WTC11 (cell line): ENCODE measurements at regions not wholly inside any gene's neighbourhood (a gene's known extent, or its start where the extent isn't known, plus 50 kb on each side); places are given as distances from the start of the nearest gene placed in this dataset.

ENCODE experiments used
- ATAC-seq: fragments of 200-7000 bp; cut with Tn5 transposase; 2 replicates; pipeline ENCODE4 v1.10.0; 2021; ENCODE audit warnings: mild to moderate bottlenecking, moderate library complexity
- CTCF ChIA-PET: fragments of 300-600 bp; sonication (Branson Sonifier 250); formaldehyde crosslinking; loops from one replicate; lab custom pipeline; 2021; ENCODE audit warnings: antibody characterized with exemption; lab: Charles Lee
- POLR2A ChIA-PET: fragments of 350-600 bp; sonication (Branson Sonifier 250); formaldehyde crosslinking; loops from one replicate; lab custom pipeline; 2021; ENCODE audit warnings: antibody characterized with exemption; lab: Charles Lee
- DNase-seq: peaks from one replicate; pipeline ENCODE4 v3.0.0; 2021; ENCODE audit warnings: low spot score
- H3K27ac Mint-ChIP-seq: 2 replicates; pipeline ENCODE4 v1.8.0; 2021; ENCODE audit warnings: mixed read lengths
- H3K27me3 Mint-ChIP-seq: 2 replicates; pipeline ENCODE4 v1.8.0; 2021; ENCODE audit warnings: low read depth, mild to moderate bottlenecking, moderate library complexity, mixed read lengths
- H3K36me3 Mint-ChIP-seq: 2 replicates; pipeline ENCODE4 v1.8.0; 2021; ENCODE audit warnings: mixed read lengths
- H3K4me1 Mint-ChIP-seq: 2 replicates; pipeline ENCODE4 v1.8.0; 2022; ENCODE audit warnings: mixed read lengths
- H3K4me3 Mint-ChIP-seq: 2 replicates; pipeline ENCODE4 v1.8.0; 2021; ENCODE audit warnings: mild to moderate bottlenecking, moderate library complexity, mixed read lengths
- H3K9me3 Mint-ChIP-seq: 2 replicates; pipeline ENCODE4 v1.8.0; 2021; ENCODE audit warnings: mixed read lengths
- ATF1 ChIP-seq: sonication (generic); formaldehyde crosslinking; IDR thresholded peaks from 2 replicates; pipeline ENCODE4 v1.8.1; 2023; ENCODE audit warnings: mild to moderate bottlenecking, moderate library complexity, missing genetic modification reagents
- CBFB ChIP-seq: sonication (generic); formaldehyde crosslinking; IDR thresholded peaks from 2 replicates; pipeline ENCODE4 v1.8.1; 2022; ENCODE audit warnings: mild to moderate bottlenecking, low read depth, missing genetic modification reagents
- CREM ChIP-seq: sonication (generic); formaldehyde crosslinking; IDR thresholded peaks from 2 replicates; pipeline ENCODE4 v1.8.1; 2022; ENCODE audit warnings: mild to moderate bottlenecking, missing genetic modification reagents, moderate library complexity
- ETV6 ChIP-seq: sonication (generic); formaldehyde crosslinking; IDR thresholded peaks from 2 replicates; pipeline ENCODE4 v1.8.1; 2022; ENCODE audit warnings: mild to moderate bottlenecking, missing genetic modification reagents
- GRHL2 ChIP-seq: fragments of 250-450 bp; sonication (Bioruptor Pico); IDR thresholded peaks from 2 replicates; pipeline ENCODE4 v1.8.0; 2022; ENCODE audit warnings: mild to moderate bottlenecking, moderate library complexity; ENCODE audit not compliant: insufficient replicate concordance, severe bottlenecking
- GTF2I ChIP-seq: fragments of 250-450 bp; sonication (Bioruptor Pico); conservative IDR thresholded peaks from 2 replicates; pipeline ENCODE4 v1.4.0; 2021; ENCODE audit warnings: mild to moderate bottlenecking
- IRF2 ChIP-seq: sonication (generic); formaldehyde crosslinking; IDR thresholded peaks from 2 replicates; pipeline ENCODE4 v1.8.0; 2022; ENCODE audit warnings: low read depth, missing genetic modification reagents, borderline replicate concordance
- MYBL2 ChIP-seq: sonication (generic); formaldehyde crosslinking; IDR thresholded peaks from 2 replicates; pipeline ENCODE4 v1.8.1; 2023; ENCODE audit warnings: mild to moderate bottlenecking, moderate library complexity, missing genetic modification reagents
- NFYB ChIP-seq: sonication (generic); formaldehyde crosslinking; conservative IDR thresholded peaks from 2 replicates; pipeline ENCODE4 v1.8.0; 2022; ENCODE audit warnings: low read depth, missing genetic modification reagents
- NR2C2 ChIP-seq: sonication (generic); formaldehyde crosslinking; IDR thresholded peaks from 2 replicates; pipeline ENCODE4 v1.8.0; 2022; ENCODE audit warnings: mild to moderate bottlenecking, missing genetic modification reagents
- RORB ChIP-seq: fragments of 250-450 bp; sonication (Bioruptor Pico); IDR thresholded peaks from 2 replicates; pipeline ENCODE4 v1.9.0; 2021; ENCODE audit warnings: mild to moderate bottlenecking
- TEAD4 ChIP-seq: sonication (generic); formaldehyde crosslinking; IDR thresholded peaks from 2 replicates; pipeline ENCODE4 v1.8.0; 2022; ENCODE audit warnings: mild to moderate bottlenecking, missing genetic modification reagents
- ZNF138 ChIP-seq: sonication (generic); formaldehyde crosslinking; conservative IDR thresholded peaks from 2 replicates; pipeline ENCODE4 v1.8.1; 2022; ENCODE audit warnings: mild to moderate bottlenecking, moderate library complexity, missing genetic modification reagents
- ZNF396 ChIP-seq: fragments of 250-450 bp; sonication (Bioruptor Pico); IDR thresholded peaks from 2 replicates; pipeline ENCODE4 v1.8.0; 2021; ENCODE audit warnings: mild to moderate bottlenecking, moderate library complexity, borderline replicate concordance
- TF ChIP-seq, protein P1 (sequence below): sonication (generic); formaldehyde crosslinking; IDR thresholded peaks from 2 replicates; pipeline ENCODE4 v1.8.1; 2023; ENCODE audit warnings: mild to moderate bottlenecking, missing genetic modification reagents, moderate library complexity
- TF ChIP-seq, protein P2 (sequence below): sonication (generic); formaldehyde crosslinking; conservative IDR thresholded peaks from 2 replicates; pipeline ENCODE4 v1.8.1; 2022; ENCODE audit warnings: mild to moderate bottlenecking, missing genetic modification reagents
- TF ChIP-seq, protein P3 (sequence below): sonication (generic); formaldehyde crosslinking; conservative IDR thresholded peaks from 2 replicates; pipeline ENCODE4 v1.8.1; 2023; ENCODE audit warnings: mild to moderate bottlenecking, low read depth, missing genetic modification reagents, moderate library complexity
- TF ChIP-seq, protein P4 (sequence below): sonication (generic); formaldehyde crosslinking; IDR thresholded peaks from 2 replicates; pipeline ENCODE4 v1.8.1; 2022; ENCODE audit warnings: missing genetic modification reagents, borderline replicate concordance
- TF ChIP-seq, protein P5 (sequence below): sonication (generic); formaldehyde crosslinking; IDR thresholded peaks from 2 replicates; pipeline ENCODE4 v1.8.1; 2022; ENCODE audit warnings: mild to moderate bottlenecking, missing genetic modification reagents, moderate library complexity, borderline replicate concordance
- TF ChIP-seq, protein P6 (sequence below): fragments of 200-600 bp; IDR thresholded peaks from 2 replicates; pipeline ENCODE4 v1.8.0; 2022; ENCODE audit warnings: antibody characterized with exemption
- TF ChIP-seq, protein P7 (sequence below): fragments of 250-450 bp; sonication (Bioruptor Pico); IDR thresholded peaks from 2 replicates; pipeline ENCODE4 v1.9.0; 2021; ENCODE audit warnings: mild to moderate bottlenecking

DNA sequence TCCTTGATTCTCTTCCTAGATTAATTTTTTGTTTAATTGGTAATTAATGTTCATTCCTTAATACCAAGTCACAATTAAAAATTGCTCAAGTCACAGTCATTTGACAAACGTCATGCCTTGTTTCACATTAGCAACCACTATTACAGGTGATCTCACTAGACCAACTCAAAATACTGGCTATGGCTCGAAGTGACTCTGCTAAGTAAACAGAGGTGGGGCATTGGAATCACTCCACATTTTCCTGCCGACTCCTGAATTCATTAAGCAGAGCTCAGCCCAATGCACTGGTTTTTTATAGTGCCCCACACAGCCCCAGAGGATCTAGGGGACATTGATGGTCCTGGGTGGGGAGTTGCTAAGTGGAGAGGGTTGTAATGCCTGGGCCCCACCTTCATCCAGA lies 201.2 kb upstream of the NSMCE3 start (continued):
- TF ChIP-seq, protein P1, sequence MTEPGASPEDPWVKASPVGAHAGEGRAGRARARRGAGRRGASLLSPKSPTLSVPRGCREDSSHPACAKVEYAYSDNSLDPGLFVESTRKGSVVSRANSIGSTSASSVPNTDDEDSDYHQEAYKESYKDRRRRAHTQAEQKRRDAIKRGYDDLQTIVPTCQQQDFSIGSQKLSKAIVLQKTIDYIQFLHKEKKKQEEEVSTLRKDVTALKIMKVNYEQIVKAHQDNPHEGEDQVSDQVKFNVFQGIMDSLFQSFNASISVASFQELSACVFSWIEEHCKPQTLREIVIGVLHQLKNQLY (CRISPR knock-in tag), result no peak
- TF ChIP-seq ATF1 (CRISPR knock-in tag), result no peak
- TF ChIP-seq, protein P2, sequence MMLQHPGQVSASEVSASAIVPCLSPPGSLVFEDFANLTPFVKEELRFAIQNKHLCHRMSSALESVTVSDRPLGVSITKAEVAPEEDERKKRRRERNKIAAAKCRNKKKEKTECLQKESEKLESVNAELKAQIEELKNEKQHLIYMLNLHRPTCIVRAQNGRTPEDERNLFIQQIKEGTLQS (CRISPR knock-in tag), result no peak

DNA sequence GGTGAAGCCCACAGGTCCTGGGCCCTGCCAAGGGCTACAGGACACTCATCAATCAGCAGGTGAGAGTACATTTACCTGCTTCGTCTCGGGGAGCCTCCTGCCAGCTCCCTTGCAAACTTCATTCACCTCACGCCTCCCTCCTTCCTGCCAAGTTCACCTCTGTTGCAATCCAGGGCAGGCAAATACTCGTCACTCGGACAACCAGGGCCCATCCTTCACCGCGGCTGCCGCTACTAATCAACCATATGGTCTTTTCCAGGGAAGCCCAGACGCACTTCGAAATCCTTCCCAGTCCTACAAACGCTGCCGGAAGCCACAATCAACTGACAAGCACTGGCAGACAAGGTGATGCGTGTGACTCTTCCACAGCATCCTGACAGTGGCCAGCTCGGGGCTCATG lies 200.7 kb upstream of the NSMCE3 start:
- Mint-ChIP-seq H3K27me3 (no peaks in the 10 kb centered on the region), H3K9me3 (no peaks in the 10 kb centered on the region), H3K27ac (peak overlapping the region; percentile 73), H3K4me3 (no peak overlapping the region), H3K36me3 (no peaks in the 10 kb centered on the region)
- DNase-seq (no peak), ATAC-seq (no peak)
- CTCF ChIA-PET, result interaction anchor here (0.7 to 1.7 kb wide), 3 partner anchors 19 to 354 kb away, joined by 3 to 7 read pairs (median 5); no protein-coding TSS in a partner anchor
- POLR2A ChIA-PET, result no interaction called here
- TF ChIP-seq ETV6 (CRISPR knock-in tag), result no peak
- TF ChIP-seq, protein P3, sequence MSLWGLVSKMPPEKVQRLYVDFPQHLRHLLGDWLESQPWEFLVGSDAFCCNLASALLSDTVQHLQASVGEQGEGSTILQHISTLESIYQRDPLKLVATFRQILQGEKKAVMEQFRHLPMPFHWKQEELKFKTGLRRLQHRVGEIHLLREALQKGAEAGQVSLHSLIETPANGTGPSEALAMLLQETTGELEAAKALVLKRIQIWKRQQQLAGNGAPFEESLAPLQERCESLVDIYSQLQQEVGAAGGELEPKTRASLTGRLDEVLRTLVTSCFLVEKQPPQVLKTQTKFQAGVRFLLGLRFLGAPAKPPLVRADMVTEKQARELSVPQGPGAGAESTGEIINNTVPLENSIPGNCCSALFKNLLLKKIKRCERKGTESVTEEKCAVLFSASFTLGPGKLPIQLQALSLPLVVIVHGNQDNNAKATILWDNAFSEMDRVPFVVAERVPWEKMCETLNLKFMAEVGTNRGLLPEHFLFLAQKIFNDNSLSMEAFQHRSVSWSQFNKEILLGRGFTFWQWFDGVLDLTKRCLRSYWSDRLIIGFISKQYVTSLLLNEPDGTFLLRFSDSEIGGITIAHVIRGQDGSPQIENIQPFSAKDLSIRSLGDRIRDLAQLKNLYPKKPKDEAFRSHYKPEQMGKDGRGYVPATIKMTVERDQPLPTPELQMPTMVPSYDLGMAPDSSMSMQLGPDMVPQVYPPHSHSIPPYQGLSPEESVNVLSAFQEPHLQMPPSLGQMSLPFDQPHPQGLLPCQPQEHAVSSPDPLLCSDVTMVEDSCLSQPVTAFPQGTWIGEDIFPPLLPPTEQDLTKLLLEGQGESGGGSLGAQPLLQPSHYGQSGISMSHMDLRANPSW (CRISPR knock-in tag), result no peak
- TF ChIP-seq, protein P4, sequence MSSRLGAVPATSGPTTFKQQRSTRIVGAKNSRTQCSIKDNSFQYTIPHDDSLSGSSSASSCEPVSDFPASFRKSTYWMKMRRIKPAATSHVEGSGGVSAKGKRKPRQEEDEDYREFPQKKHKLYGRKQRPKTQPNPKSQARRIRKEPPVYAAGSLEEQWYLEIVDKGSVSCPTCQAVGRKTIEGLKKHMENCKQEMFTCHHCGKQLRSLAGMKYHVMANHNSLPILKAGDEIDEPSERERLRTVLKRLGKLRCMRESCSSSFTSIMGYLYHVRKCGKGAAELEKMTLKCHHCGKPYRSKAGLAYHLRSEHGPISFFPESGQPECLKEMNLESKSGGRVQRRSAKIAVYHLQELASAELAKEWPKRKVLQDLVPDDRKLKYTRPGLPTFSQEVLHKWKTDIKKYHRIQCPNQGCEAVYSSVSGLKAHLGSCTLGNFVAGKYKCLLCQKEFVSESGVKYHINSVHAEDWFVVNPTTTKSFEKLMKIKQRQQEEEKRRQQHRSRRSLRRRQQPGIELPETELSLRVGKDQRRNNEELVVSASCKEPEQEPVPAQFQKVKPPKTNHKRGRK, result no peak
- TF ChIP-seq, all 79 proteins: peak for 0
- peaks cover 30% of the 10 kb centered on the region for H3K4me1 Mint-ChIP-seq

DNA sequence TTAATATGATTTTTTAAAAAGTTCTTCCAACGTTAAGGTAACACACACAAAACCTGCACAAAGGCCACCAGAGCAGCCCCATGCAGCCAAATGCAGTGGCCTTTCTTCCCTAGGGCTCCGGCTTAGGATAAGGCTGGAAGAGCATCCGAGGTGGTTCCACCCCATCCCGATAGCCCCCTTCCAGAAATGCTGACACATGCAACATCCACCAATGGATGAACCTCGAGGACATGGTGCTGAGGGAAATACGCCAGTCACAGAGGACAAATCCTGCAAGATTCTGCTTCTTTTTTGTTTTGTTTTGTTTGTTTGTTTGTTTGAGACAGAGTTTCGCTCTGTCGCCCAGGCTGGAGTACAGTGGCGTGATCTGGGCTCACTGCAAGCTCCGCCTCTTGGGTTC lies 199.3 kb upstream of the NSMCE3 start:
- POLR2A ChIA-PET, result interaction anchor here (0.6 kb wide), 1 partner anchor 120 kb away, joined by 3 read pairs; no protein-coding TSS in a partner anchor
- no peak overlapping the region for H3K27ac Mint-ChIP-seq
- CTCF ChIA-PET, result interaction anchor here (1.7 kb wide), 1 partner anchor 18 kb away, joined by 7 read pairs; no protein-coding TSS in a partner anchor
- TF ChIP-seq GRHL2 (no peak), MYBL2 (CRISPR knock-in tag) (no peak), NR2C2 (no peak), ZNF138 (CRISPR knock-in tag) (no peak), CREM (no peak), NFYB (CRISPR knock-in tag) (no peak), IRF2 (CRISPR knock-in tag) (no peak), GTF2I (CRISPR knock-in tag) (no peak), ZNF396 (CRISPR knock-in tag) (no peak), CBFB (CRISPR knock-in tag) (no peak), TEAD4 (no peak), RORB (CRISPR knock-in tag) (no peak)
- TF ChIP-seq, protein P3 (CRISPR knock-in tag), result no peak
- TF ChIP-seq, protein P5, sequence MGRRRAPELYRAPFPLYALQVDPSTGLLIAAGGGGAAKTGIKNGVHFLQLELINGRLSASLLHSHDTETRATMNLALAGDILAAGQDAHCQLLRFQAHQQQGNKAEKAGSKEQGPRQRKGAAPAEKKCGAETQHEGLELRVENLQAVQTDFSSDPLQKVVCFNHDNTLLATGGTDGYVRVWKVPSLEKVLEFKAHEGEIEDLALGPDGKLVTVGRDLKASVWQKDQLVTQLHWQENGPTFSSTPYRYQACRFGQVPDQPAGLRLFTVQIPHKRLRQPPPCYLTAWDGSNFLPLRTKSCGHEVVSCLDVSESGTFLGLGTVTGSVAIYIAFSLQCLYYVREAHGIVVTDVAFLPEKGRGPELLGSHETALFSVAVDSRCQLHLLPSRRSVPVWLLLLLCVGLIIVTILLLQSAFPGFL, result no peak
- TF ChIP-seq, protein P1 (CRISPR knock-in tag), result no peak
- TF ChIP-seq, protein P6, sequence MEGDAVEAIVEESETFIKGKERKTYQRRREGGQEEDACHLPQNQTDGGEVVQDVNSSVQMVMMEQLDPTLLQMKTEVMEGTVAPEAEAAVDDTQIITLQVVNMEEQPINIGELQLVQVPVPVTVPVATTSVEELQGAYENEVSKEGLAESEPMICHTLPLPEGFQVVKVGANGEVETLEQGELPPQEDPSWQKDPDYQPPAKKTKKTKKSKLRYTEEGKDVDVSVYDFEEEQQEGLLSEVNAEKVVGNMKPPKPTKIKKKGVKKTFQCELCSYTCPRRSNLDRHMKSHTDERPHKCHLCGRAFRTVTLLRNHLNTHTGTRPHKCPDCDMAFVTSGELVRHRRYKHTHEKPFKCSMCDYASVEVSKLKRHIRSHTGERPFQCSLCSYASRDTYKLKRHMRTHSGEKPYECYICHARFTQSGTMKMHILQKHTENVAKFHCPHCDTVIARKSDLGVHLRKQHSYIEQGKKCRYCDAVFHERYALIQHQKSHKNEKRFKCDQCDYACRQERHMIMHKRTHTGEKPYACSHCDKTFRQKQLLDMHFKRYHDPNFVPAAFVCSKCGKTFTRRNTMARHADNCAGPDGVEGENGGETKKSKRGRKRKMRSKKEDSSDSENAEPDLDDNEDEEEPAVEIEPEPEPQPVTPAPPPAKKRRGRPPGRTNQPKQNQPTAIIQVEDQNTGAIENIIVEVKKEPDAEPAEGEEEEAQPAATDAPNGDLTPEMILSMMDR, result no peak
- TF ChIP-seq, protein P7, sequence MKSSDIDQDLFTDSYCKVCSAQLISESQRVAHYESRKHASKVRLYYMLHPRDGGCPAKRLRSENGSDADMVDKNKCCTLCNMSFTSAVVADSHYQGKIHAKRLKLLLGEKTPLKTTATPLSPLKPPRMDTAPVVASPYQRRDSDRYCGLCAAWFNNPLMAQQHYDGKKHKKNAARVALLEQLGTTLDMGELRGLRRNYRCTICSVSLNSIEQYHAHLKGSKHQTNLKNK (CRISPR knock-in tag), result no peak

More for the DNA sequence above, 199.3 kb upstream of the NSMCE3 start:
- Mint-ChIP-seq H3K27me3 (no peaks in the 10 kb centered on the region), H3K4me3 (no peak overlapping the region), H3K36me3 (no peaks in the 10 kb centered on the region), H3K9me3 (no peaks in the 10 kb centered on the region), H3K4me1 (peaks cover 30% of the 10 kb centered on the region)
- DNase-seq, result no peak
- no peak for ATAC-seq
